NCI-H2227 (cell line): ENCODE measurements at regions not wholly inside any gene's neighbourhood (a gene's known extent, or its start where the extent isn't known, plus 50 kb on each side); places are given as distances from the start of the nearest gene placed in this dataset.
"Not testable (repeated sequence)": the region's sequence is repeated elsewhere in the genome, so short reads cannot be mapped to it uniquely, and the experiment has no call there.

Experiments
- DNase-seq: peaks from one replicate; lab custom pipeline; 2025; ENCODE audit not compliant: unreplicated experiment; lab: John Stamatoyannopoulos, UW

- no peak for DNase-seq
Measured at GRCh38 chr2:234203135-234203984, 152.9 kb downstream of the SPP2 start.

GRCh38 chr2:234202601-234203000, 152.1 kb downstream of the SPP2 start:
- DNase-seq: no peak

- DNase-seq: no peak
Measured at GRCh38 chr2:234199996-234200395, 149.5 kb downstream of the SPP2 start.

GRCh38 chr2:234198976-234199375, 148.5 kb downstream of the SPP2 start:
- no peak for DNase-seq

GRCh38 chr2:234195516-234195915, 145.0 kb downstream of the SPP2 start:
- DNase-seq: no peak

GRCh38 chr2:234193977-234194563, 143.6 kb downstream of the SPP2 start:
- DNase-seq: no peak

- DNase-seq: peak; percentile 63
Measured at GRCh38 chr2:234191819-234192407, 141.4 kb downstream of the SPP2 start.

GRCh38 chr2:234189786-234190300, 139.3 kb downstream of the SPP2 start:
- DNase-seq: no peak

- no peak for DNase-seq
Measured at GRCh38 chr2:234189230-234189629, 138.7 kb downstream of the SPP2 start.

- DNase-seq: no peak
Measured at GRCh38 chr2:234187646-234188174, 137.2 kb downstream of the SPP2 start.

GRCh38 chr2:234181121-234181520, 130.6 kb downstream of the SPP2 start:
- DNase-seq: no peak

GRCh38 chr2:234179031-234179363, 128.5 kb downstream of the SPP2 start:
- no peak for DNase-seq

- no peak for DNase-seq
Measured at GRCh38 chr2:234178330-234179030, 128.0 kb downstream of the SPP2 start.

GRCh38 chr2:234175649-234176048, 125.1 kb downstream of the SPP2 start:
- DNase-seq: no peak

GRCh38 chr2:234174742-234175141, 124.2 kb downstream of the SPP2 start:
- no peak for DNase-seq

GRCh38 chr2:234172532-234172931, 122.0 kb downstream of the SPP2 start:
- no peak for DNase-seq

- no peak for DNase-seq
Measured at GRCh38 chr2:234172066-234172465, 121.6 kb downstream of the SPP2 start.

- DNase-seq: no peak
Measured at GRCh38 chr2:234171666-234172065, 121.2 kb downstream of the SPP2 start.

- DNase-seq: no peak
Measured at GRCh38 chr2:234169674-234170073, 119.2 kb downstream of the SPP2 start.

GRCh38 chr2:234168605-234169570, 118.4 kb downstream of the SPP2 start:
- not testable (repeated sequence) for DNase-seq
